Stimulated activated naive CD8-positive, alpha-beta T cell treated with anti-CD3 and anti-CD28 coated beads, Interleukin-15, Interleukin-2, amounts not matched to agents 100 U/mL and 50 U/mL, for 24 hours (primary cell): ENCODE measurements at regions not wholly inside any gene's neighbourhood (a gene's known extent, or its start where the extent isn't known, plus 50 kb on each side); places are given as distances from the start of the nearest gene placed in this dataset.

Experiments used
- ATAC-seq: fragments of 150-1000 bp; cut with Tn5 transposase; one replicate; pipeline ENCODE4 v1.10.0; 2021
- DNase-seq: peaks from one replicate; pipeline ENCODE4 v3.0.0; 2021

GRCh38 chr6:4559281-4559875 is 216.8 kb upstream of the CDYL start:
- ATAC-seq (no peak), DNase-seq (no peak)

- DNase-seq: no peak
These were observed 221.6 kb upstream of the CDYL start for GRCh38 chr6:4554645-4555044.

GRCh38 chr6:4553387-4553786 is 222.8 kb upstream of the CDYL start:
- no peak for ATAC-seq
- no peak for DNase-seq

More at GRCh38 chr6:4554645-4555044, 221.6 kb upstream of the CDYL start:
- ATAC-seq: no peak

GRCh38 chr6:4550227-4550597 is 226.0 kb upstream of the CDYL start:
- peak; percentile 15 for DNase-seq
- no peak for ATAC-seq

- ATAC-seq (no peak), DNase-seq (no peak)
These were observed 226.5 kb upstream of the CDYL start for GRCh38 chr6:4549556-4550226.

GRCh38 chr6:4545893-4546292 is 230.3 kb upstream of the CDYL start:
- DNase-seq (no peak), ATAC-seq (no peak)

- no peak for ATAC-seq
These were observed 232.6 kb upstream of the CDYL start for GRCh38 chr6:4543596-4543995.

GRCh38 chr6:4533576-4533975 is 242.6 kb upstream of the CDYL start:
- ATAC-seq (no peak), DNase-seq (no peak)

More at GRCh38 chr6:4543596-4543995, 232.6 kb upstream of the CDYL start:
- DNase-seq: no peak

GRCh38 chr6:4531406-4531805 is 244.8 kb upstream of the CDYL start:
- ATAC-seq (no peak), DNase-seq (no peak)

GRCh38 chr6:4522453-4522852 is 253.8 kb upstream of the CDYL start:
- ATAC-seq (no peak), DNase-seq (no peak)

GRCh38 chr6:4521070-4521469 is 255.1 kb upstream of the CDYL start:
- no peak for ATAC-seq
- no peak for DNase-seq

- DNase-seq: no peak
- no peak for ATAC-seq
These were observed 257.7 kb upstream of the CDYL start for GRCh38 chr6:4518506-4518905.

GRCh38 chr6:4516206-4516605 is 260.0 kb upstream of the CDYL start:
- no peak for ATAC-seq
- DNase-seq: no peak

- ATAC-seq: no peak
These were observed 262.6 kb upstream of the CDYL start for GRCh38 chr6:4513561-4513960.

GRCh38 chr6:4512051-4512471 is 264.1 kb upstream of the CDYL start:
- no peak for ATAC-seq

More at GRCh38 chr6:4513561-4513960, 262.6 kb upstream of the CDYL start:
- DNase-seq: no peak

GRCh38 chr6:4511641-4512020 is 264.6 kb upstream of the CDYL start:
- ATAC-seq (no peak), DNase-seq (no peak)

More at GRCh38 chr6:4512051-4512471, 264.1 kb upstream of the CDYL start:
- no peak for DNase-seq

- no peak for DNase-seq
- no peak for ATAC-seq
These were observed 265.1 kb upstream of the CDYL start for GRCh38 chr6:4510906-4511640.

- no peak for ATAC-seq
- DNase-seq: no peak
These were observed 265.9 kb upstream of the CDYL start for GRCh38 chr6:4510317-4510716.

GRCh38 chr6:4509506-4509905 is 266.7 kb upstream of the CDYL start:
- DNase-seq: no peak
- ATAC-seq: no peak

- ATAC-seq (no peak), DNase-seq (no peak)
These were observed 269.4 kb upstream of the CDYL start for GRCh38 chr6:4506792-4507191.

GRCh38 chr6:4506223-4506622 is 270.0 kb upstream of the CDYL start:
- DNase-seq: no peak
- ATAC-seq: no peak

GRCh38 chr6:4504700-4505099 is 271.5 kb upstream of the CDYL start:
- DNase-seq (no peak), ATAC-seq (no peak)

- DNase-seq: no peak
- no peak for ATAC-seq
These were observed 272.5 kb upstream of the CDYL start for GRCh38 chr6:4503700-4504099.

- no peak for DNase-seq
- no peak for ATAC-seq
These were observed 279.9 kb upstream of the CDYL start for GRCh38 chr6:4496284-4496683.
